ENCODE measurements at regions not wholly inside any gene's neighbourhood (a gene's known extent, or its start where the extent isn't known, plus 50 kb on each side); places are given as distances from the start of the nearest gene placed in this dataset.

DNA sequence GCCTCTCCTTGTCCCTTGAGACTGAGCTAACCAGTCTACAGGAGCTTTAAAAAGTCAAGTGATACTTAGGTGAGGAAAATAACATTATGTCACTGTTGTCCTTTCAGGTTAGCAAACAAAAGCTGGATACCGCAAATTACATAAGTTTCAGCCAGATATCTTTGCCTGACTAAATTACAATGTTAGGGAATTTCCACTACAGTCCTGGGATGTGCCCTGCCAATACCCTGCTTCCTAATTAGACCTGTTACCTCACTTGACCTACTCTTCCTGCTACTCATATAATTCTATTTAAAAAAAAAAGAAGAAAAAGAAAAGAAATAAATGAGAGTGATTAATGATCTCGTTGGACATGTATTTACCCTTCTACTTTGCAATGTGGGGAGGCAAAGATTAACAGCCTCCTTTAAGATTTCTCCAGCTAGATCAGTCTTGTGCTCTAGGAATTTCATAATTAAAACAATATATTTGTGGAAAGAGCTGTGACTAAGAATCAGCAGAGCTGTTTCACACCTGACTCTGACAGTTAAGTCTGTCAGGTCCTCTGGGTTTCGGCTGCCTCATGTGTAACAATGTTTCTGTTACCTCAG lies 318.9 kb downstream of the HDGFL1 start:
- DNase-seq, result no peak

DNA sequence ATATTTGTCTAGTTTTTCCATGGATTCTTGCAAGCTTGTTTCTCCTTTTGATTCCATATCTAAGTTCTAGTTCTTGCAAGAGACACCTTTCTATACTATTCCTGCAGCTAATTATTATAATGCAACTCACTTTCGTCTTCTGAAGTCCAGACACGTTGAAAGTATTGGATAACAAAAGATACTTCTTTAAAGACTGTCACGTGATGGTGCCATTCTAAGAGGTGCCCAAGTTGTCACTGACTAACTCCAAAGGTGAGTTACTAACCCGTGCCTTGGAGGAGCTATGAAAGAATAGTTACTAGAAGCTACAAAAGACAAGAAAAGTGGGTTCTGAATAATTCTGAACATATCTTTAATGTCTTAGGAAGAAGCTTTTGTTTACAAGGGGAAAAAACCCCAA lies 322.6 kb downstream of the HDGFL1 start:
- no peak for DNase-seq

DNA sequence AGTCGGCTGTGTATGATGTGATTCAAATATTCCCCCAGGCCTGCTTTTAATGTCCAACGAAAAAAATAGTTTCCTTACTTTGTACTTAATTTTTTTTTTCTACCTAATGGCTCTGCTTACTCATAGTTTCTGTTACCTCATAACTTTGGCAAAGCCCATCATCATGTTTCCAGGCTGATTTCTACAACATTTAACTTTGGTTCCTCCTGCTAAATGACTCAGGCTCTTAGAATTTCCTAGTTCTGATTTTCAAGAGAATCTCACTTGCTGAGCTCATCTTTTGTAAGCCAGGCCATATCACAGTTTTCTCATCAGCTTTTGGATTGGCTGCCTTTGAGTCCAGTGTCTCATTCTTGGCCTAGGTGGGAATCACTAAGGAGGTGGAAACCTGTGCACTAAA lies 323.1 kb downstream of the HDGFL1 start:
- no peak for DNase-seq

DNA sequence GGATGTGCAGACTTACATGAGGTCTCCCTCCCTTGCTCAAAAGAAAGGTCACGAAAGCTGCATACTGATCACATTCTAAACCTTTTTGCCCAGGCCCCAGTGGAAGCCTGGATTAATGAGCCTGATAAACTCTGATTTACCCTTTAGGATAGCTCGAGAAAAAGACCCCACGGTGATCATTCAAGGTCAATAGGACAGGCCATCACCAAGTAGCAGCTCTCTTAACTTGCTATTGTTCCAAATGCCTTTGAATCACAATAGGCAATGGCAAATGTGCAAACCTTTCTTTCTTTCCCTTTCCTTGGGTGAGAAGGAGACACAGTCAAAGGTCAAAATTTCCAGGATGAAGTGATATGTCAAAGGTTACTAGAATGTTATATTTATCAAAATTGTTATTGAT lies 327.3 kb downstream of the HDGFL1 start:
- no peak for DNase-seq

DNA sequence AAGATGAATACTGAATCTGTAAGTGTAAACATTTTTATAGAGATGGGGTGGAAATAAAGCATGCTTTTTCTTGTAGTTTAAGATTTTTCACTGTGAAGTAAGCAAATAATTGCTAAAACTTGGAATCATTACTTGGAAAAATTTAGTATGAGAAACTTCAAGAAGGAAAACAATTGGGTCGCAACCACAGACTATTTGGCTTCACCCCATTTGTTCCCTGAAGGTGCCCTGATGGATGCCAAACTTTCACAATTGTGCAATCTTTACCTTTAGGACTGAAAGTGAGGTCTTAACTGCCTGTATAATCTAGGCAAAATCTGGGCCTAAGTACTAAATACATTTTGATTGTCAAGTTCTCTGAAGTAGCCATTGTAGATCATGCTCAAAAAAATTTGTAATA lies 330.1 kb downstream of the HDGFL1 start:
- DNase-seq, result no peak

DNA sequence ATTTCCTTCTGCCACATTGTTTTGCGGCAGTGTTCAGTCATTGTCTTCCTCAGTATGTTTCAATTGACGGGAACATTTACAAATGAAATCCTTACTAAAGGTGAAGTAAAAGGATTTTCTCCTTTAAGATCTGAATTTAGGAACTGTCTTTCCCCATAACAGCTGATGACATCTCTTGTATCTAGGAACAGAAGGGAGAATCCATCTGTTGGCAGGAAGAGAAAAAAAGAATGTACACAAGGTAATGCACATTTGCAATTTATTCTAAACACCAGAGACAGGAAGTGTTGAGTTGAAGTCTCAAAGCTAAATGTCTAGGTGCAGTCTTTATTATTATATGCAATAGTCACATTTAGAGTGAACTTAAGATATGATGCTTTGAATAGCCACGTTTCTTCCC lies 334.5 kb downstream of the HDGFL1 start:
- DNase-seq, result no peak

DNA sequence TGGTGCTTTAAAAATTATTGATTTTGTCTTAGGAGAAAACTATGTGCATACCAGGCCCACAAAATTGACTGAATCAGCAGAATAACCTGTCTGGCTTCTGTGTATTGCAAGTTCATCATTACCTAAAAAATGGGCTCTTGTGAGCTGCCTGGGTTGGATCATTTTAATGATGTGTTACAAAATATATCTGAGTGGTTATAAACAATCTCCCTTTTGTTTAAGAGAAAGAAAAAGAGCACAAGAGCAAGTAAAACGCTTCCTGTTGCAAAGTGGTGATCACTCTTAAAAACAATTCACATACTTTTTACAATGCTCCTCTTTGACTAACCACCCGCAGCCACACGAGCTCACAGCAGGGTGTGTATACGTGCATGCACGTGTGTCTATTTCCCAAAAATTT lies 335.1 kb downstream of the HDGFL1 start:
- no peak for DNase-seq

DNA sequence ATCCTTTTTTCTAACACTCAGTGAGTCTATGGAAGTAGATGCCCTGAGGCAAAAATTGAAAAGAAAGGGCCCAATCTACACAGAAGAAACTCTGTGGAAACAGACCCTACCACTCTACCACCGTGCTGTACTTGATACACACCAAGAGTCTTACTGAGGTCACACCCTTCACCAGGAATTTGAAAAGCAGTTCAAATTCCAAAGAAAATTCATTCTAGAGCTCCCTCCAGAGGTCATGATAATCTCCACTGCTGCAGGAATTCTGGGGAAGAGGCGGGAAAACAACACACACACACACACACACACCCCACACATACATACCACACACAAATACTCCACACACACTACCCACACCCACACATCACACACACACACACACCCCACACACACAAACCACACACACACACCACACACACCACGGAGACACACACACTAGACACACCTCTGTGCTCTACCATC lies 336.8 kb downstream of the HDGFL1 start:
- DNase-seq, result no peak

DNA sequence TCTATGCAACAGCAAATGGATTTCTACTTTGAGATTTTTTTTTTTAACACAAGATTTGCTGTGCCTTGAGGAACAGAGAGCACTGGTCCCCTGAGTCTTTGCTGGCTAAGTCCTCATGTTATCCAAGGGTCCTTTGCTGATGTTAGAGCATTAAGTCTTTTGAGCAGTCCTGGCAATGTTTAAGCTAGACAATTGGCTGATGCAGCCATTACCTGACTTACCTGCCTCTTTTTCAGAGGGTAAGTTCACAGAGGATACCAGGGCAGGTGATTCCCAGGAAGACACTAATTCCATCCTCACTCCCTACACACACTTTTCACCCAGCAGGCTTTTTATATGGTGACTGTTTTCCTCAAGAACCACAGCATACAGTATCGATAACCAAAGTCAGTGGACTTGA lies 337.7 kb downstream of the HDGFL1 start:
- no peak for DNase-seq

DNA sequence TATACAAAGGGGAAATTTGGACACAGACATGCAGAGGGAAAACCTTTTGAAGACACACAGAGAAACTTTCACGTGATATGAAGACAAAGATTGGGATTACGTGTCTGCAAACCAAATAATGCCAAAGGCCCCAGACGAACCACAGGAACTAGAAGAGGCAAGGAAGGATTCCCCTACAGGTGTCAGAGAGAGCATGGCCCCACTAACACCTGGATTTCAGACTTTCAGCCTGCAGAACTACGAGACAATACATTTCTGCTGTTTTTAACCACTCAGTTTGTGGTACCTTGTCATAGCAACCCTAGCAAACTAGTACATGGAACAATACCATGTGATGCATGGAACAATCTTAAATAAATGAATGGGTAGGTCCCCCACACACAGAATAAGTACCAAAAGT lies 341.0 kb downstream of the HDGFL1 start:
- no peak for DNase-seq

DNA sequence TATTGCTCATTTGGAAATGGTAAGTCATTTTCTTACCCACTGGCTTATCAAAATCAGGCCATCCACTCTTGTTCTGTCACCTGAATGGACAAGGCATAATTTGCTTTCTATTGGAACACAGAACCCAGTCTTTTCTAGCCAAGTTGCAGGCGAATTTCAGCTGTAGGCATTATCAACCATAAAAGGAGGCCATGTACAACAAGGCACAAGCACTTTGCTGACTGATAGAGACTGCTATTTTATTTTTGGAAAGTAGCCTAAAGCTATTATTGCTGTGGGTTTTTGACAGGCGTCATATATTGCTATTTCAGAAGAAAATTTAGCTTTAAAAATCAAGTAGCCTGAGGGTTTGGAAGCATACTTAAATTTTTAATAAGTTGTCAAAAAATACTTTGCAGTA lies 344.2 kb downstream of the HDGFL1 start:
- no peak for DNase-seq

DNA sequence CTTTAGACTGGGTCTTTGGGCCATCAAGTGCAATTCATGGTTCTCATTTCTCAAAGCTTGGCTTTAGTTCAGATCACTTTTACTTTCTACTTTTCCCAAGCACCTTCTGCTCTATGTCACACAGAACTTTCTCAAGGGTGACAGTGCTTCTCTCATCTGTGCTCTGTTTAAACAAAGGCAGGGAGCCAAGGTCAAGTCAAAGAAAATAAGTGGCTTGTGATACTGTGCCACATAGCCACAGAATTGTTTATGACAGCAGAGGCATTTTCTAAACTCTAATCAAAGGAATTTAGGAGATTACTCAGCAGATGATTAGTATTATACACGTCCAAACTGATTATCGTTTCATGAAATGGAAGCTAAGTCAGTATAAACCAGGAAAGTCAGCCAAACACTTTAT lies 348.0 kb downstream of the HDGFL1 start:
- DNase-seq, result no peak

DNA sequence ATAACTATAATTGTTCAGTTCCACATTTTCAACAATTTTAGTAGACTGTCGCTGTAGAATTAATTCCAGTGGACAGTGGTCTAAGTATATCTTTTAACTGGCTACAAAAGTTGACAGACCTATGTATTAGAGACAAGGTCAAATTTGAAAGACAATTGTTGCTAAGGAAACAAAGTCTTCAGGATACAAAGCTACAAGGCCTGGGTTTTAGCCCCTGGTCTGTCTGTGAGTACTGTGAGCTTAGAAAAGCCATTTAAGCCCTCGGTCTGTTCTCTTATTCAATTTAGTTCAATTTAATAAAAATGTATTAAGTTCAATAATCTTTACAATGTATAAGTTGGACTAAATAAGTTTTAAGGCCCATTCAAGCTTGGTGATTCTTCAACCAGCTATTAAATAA lies 352.5 kb downstream of the HDGFL1 start:
- no peak for DNase-seq

DNA sequence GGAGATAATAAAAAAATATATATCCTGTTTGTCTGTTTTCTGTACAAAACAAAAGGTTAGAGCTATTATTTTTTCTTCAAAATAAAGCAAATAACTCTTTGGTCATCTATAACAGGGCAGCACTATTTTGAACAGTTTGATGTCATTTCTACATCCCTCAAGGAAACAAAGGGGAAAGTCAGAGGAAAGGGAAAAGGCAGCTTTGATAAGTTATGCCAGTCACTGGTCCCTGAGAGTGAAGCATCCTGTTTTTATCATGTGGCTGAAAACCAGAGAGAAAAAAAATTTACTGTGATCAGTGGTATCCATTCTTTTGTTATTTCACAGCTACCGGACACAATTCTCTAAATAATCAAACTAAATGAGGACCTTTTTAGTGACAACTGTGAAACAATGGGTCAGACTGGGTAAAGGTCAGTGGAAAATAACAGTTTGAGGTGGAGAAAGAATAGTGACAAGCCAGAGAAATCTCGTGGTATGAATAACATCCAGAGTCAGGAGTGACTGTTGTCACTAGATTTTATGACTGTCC lies 356.0 kb downstream of the HDGFL1 start:
- DNase-seq, result no peak

DNA sequence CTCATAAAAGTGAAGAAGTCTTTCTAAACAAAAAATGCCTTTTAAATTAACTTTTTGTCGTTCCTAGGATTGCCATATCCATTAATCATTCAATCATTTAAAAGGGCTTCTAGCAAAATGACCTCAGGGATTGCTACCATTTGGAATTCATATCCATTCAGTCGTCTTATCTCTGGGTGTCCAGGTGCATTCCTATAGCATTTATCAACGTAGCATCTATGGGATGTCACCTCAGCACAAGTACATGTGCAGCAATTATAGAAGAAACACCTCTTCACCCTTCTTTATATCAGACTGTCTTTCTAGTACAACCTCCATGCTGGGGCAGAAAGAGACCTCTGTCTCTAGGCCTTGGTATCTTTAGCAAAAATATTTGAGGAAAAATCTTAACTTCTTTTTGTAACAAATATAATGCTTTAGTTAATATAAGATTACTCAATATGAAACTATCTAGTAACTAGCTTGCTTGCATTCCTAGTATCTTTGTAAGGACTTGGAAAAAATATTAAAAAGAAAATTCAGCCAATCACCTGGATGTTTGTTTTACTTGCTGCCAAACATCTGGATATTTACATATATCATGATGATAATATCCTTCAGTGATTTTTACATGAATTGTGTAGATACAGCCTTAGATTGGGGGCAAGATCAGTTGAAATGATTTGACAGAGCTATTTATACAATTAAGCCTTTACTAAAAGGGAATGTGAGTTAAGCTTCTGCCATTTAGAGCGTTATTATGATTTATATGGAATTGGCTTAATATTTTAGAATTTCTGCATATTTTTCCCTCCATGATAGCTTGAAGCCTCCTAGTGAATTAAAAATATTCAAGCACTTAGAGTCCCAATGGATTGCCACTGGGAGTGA lies 356.8 kb downstream of the HDGFL1 start:
- DNase-seq, result no peak

DNA sequence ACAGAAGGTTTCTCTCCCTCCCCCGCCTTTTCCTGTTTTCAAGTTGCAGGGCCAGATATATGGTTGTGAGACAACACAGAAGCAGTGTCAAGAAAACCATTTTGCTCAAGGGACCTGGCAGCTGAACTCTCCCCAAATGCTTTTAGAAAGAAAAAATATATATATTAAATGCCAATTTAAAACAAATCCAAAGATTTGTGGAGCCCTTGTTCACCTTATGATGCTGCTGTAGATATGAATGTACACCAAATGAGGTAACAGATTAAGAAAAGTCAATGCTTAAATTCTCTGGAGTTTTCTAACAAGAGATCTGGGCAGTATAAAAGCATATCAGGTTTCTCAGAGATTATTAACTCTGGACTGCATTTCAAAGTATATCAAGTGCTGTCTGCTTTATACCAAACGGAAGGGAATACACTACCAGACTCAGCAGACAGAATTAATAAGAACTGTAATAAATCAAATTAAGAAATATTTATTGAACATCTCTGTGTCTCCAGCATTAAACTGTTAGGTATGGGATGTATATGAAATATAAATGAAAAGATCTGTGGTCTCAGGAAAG lies 357.5 kb downstream of the HDGFL1 start:
- DNase-seq, result no peak

DNA sequence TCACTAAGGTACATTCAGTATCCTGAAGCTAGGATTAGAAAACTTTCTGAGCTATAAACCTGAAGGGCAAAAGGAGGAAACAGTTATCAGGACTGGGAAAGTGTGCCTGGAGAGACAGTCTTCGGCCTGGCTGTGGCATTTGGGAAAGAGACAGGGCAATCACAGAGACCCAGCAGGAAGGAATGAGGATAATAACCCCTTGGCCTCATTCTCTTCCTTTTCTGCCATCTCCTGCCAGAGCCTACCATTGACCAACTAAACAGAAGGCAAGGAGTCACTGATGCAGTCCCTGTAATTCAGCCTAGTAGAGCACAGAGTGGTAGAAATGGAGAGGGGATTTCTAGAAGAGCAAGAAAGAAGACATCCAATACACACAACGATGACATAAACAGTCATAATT lies 359.4 kb downstream of the HDGFL1 start:
- DNase-seq, result no peak

DNA sequence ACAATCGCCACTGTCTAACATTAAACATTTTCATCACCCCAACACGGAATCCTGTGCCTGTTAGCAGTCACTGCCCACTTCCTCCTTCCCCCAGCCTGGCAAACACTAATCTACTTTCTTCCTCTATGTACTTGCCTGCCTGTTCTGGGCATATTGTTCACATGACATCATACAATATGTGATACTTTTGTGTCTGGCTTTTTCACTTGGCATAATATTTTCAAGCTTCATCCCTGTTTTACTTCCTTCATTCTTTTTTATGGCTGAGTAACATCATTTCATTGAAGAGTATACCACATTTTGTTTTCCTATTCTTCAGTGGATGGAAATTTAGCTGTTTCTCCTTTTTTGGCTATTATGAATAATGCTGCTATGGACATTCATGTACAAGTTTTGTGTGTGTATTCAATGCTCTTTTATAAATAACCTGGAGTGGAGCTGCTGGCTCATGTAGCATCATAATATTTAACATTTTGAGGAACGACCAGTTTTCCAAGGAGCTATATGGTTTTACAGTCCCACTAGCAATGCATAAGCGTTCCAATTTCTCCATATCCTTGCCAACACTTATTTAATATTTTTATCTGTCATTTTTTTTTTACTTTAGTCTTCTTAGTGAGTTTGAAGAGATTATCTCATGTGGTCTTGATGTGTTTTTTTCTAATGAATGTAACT lies 360.1 kb downstream of the HDGFL1 start:
- DNase-seq, result no peak

DNA sequence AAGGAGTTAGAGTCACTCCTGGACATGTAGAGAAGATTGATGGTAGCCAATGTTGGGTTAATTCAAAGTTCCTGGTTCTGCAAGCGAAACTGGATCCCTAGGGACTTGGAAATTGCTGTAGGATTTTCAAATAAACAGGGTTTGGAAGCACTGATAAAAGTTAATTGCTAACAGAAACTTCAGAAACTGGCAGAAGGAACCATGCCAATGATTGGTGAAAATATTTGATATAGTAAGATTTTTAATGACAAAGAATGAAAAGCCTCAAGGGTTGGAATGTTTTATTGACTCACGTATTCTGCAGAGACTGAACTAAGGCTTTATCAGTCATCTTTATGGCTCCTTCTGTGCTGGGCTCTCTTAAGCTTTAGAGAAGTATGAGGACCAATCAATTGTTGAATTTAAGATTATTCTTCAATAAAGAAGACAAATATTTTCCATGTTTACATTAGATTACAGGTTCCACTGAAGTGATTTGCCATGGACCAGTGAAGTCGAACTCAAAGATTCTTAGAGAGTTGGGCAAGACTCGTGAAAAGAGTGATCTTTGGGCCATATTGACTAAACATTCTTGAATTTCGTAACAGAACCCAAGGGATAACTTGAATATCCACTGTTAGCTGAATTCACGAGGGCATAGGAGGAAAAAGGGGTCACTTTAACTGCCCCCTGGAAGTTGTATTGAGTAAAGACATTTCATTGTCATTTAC lies 371.4 kb downstream of the HDGFL1 start:
- no peak for DNase-seq

DNA sequence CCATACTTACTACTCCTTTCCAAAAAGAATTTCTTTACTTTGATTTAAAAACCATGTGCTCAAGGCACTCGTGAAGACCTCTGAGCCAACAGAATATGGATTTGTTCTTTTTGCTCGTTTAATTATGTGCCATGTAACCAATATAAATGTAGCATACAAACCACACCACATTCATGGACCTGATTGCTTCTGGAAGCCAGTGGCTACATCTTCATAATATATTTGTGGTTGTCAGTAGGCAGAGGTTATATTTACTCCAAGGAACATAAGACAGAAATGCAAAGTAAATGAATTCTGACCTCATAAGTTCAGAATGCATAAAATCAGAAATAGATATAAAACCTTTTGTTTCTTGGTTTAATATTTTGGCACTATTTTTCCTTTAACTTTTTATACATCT lies 373.0 kb downstream of the HDGFL1 start:
- DNase-seq, result no peak

DNA sequence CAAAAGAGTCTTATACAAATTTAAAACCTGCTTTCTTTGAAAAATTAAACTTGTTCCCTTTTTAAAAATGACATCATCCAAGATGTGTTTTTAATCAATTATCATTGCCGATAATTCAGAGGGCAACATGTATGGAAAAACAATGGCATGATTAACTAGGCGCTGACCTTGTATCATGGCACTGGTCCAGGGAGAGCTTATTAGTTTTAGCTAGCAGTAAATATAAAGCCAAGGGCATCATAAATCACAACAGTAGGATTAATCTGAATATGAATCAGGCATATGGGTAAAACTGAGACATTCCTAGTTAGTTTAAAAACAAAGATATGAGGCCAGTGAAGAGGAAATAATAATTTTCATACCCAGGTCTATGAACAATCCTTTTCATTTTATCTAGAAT lies 374.0 kb downstream of the HDGFL1 start:
- DNase-seq, result no peak

DNA sequence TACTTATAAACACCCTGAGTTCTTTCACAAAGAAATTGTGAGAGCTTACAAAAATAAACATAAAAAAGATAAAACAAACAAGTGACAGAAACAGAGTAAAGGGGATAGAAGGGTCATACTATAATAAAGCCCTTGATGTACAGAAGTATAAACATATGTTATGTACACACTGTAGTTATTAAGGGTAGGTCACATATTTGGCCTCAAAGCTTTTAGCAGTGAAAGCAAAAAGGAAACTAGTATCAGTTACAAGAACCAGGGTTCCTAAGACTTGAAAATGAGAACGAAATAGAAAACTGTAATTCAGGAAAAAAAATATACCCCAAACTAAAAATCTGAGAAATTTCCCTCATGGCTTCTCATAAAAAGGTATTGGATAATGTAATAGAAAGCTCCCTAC lies 380.6 kb downstream of the HDGFL1 start:
- no peak for DNase-seq

DNA sequence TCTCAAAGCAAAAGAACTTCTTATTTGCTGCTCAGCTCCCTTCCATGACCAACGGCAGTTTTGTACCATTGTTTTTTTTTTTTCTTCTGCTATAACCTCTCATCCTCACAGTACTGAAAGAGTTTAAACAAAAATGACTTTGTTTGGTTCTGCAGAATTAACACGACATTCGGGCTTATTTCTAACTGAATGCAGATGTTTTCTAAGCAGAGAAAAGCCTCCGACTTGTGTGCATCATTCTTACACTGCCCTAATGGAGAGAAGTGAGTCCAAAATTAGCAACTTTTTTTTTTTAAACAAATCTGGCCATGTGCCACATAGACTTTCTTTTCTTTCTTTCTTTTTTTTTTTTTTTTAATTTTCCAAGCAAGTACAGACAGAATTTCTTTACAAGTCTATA lies 382.7 kb downstream of the HDGFL1 start:
- DNase-seq, result no peak
